IMR-90 (cell line): ENCODE measurements at regions not wholly inside any gene's neighbourhood (a gene's known extent, or its start where the extent isn't known, plus 50 kb on each side); places are given as distances from the start of the nearest gene placed in this dataset.

Source experiments
- ATAC-seq: fragments of 200-7000 bp; cut with Tn5 transposase; 2 replicates; pipeline ENCODE4 v1.9.1; 2020; ENCODE audit warnings: low read depth, mild to moderate bottlenecking, moderate library complexity
- BruUV-seq: library from RNA; stranded (reverse); fragments of 400-500 nt; replicated peaks from 2 replicates; lab custom pipeline; 2021; lab: Mats Ljungman, UMichigan
- CTCF ChIA-PET: fragments of 300-600 bp; formaldehyde crosslinking; extraction: SDS; loops from one replicate; lab custom pipeline; 2021; ENCODE audit warnings: antibody characterized with exemption; lab: Yijun Ruan, JAX
- POLR2A ChIA-PET: fragments of 300-600 bp; sonication (Branson Sonifier 250); formaldehyde crosslinking; loops from one replicate; lab custom pipeline; 2022; ENCODE audit warnings: antibody characterized with exemption; ENCODE audit not compliant: unreplicated experiment; lab: Charles Lee
- DNase-seq: peaks from one replicate; pipeline ENCODE4 v3.0.0; 2013
- H2AFZ ChIP-seq: replicated peaks from 2 replicates; pipeline ENCODE3; 2013; ENCODE audit warnings: low read length, mild to moderate bottlenecking; ENCODE audit not compliant: poor library complexity
- H2AK5ac ChIP-seq: 2 replicates; pipeline ENCODE4 v1.6.1; 2013; ENCODE audit warnings: low read depth, low read length, inconsistent platforms
- H2AK9ac ChIP-seq: replicated peaks from 2 replicates; pipeline ENCODE3; 2013; ENCODE audit warnings: mild to moderate bottlenecking, low read depth, low read length, moderate library complexity; ENCODE audit not compliant: poor library complexity
- H2BK120ac ChIP-seq: 2 replicates; pipeline ENCODE4 v1.6.1; 2013; ENCODE audit warnings: low read depth, low read length, inconsistent platforms
- H2BK15ac ChIP-seq: 3 replicates; pipeline ENCODE4 v1.6.1; 2013; ENCODE audit warnings: low read depth, low read length, inconsistent platforms
- H2BK20ac ChIP-seq: 2 replicates; pipeline ENCODE4 v1.6.1; 2013; ENCODE audit warnings: low read depth, mild to moderate bottlenecking, inconsistent platforms, low read length, moderate library complexity
- H2BK5ac ChIP-seq: 2 replicates; pipeline ENCODE4 v1.6.1; 2013; ENCODE audit warnings: mild to moderate bottlenecking, low read depth, low read length, inconsistent platforms; ENCODE audit not compliant: poor library complexity, severe bottlenecking
- H3K14ac ChIP-seq: replicated peaks from 2 replicates; pipeline ENCODE4 v1.6.1; 2013; ENCODE audit warnings: low read depth, low read length, inconsistent platforms
- H3K18ac ChIP-seq: 2 replicates; pipeline ENCODE4 v1.6.1; 2013; ENCODE audit warnings: low read depth, low read length, control low read depth
- H3K23ac ChIP-seq: 2 replicates; pipeline ENCODE4 v1.6.1; 2013; ENCODE audit warnings: low read depth, low read length, inconsistent platforms
- H3K27ac ChIP-seq: 2 replicates; pipeline ENCODE4 v1.5.1; 2013; ENCODE audit warnings: mild to moderate bottlenecking, control low read depth, low read length; ENCODE audit not compliant: insufficient read depth
- H3K27me3 ChIP-seq: 2 replicates; pipeline ENCODE4 v1.6.1; 2013; ENCODE audit warnings: low read length; ENCODE audit not compliant: control insufficient read depth, insufficient read depth
- H3K36me3 ChIP-seq: 2 replicates; pipeline ENCODE4 v1.6.1; 2013; ENCODE audit warnings: low read length, mixed read lengths; ENCODE audit not compliant: control insufficient read depth, insufficient read depth
- H3K4ac ChIP-seq: 2 replicates; pipeline ENCODE4 v1.6.1; 2013; ENCODE audit warnings: low read depth, low read length, inconsistent platforms
- H3K4me1 ChIP-seq: 2 replicates; pipeline ENCODE4 v1.6.1; 2013; ENCODE audit warnings: low read length, mixed read lengths; ENCODE audit not compliant: control insufficient read depth, insufficient read depth
- H3K4me2 ChIP-seq: 2 replicates; pipeline ENCODE4 v1.6.1; 2013; ENCODE audit warnings: low read depth, mild to moderate bottlenecking, control low read depth, low read length, moderate library complexity
- H3K4me3 ChIP-seq: 2 replicates; pipeline ENCODE4 v1.5.1; 2013; ENCODE audit warnings: low read depth, mild to moderate bottlenecking, control low read depth, low read length, moderate library complexity; ENCODE audit not compliant: insufficient read depth
- H3K56ac ChIP-seq: 2 replicates; pipeline ENCODE4 v1.6.1; 2013; ENCODE audit warnings: low read length, inconsistent platforms; ENCODE audit not compliant: insufficient read depth; ENCODE audit errors: extremely low read depth
- H3K79me1 ChIP-seq, 2 experiments: 2 replicates each; pipeline ENCODE4 v1.6.1; 2013; ENCODE audit warnings: low read length in 2 of 2, inconsistent platforms in 1 of 2, low read depth in 1 of 2
- H3K9ac ChIP-seq: 2 replicates; pipeline ENCODE4 v1.6.1; 2013; ENCODE audit warnings: low read depth, low read length, control low read depth
- H3K9me1 ChIP-seq: 2 replicates; pipeline ENCODE4 v1.6.1; 2013; ENCODE audit warnings: low read length, inconsistent platforms; ENCODE audit not compliant: insufficient read depth
- H3K9me3 ChIP-seq: 2 replicates; pipeline ENCODE4 v1.6.1; 2013; ENCODE audit warnings: low read length; ENCODE audit not compliant: control insufficient read depth, insufficient read depth
- H4K20me1 ChIP-seq: 2 replicates; pipeline ENCODE4 v1.6.1; 2013; ENCODE audit warnings: low read length, inconsistent platforms; ENCODE audit not compliant: insufficient read depth
- H4K5ac ChIP-seq: 2 replicates; pipeline ENCODE4 v1.6.1; 2013; ENCODE audit warnings: mild to moderate bottlenecking, low read depth, low read length, control low read depth
- H4K8ac ChIP-seq, 2 experiments: 2 replicates each; pipeline ENCODE4 v1.6.1; 2013; ENCODE audit warnings: low read depth in 2 of 2, low read length in 2 of 2, control low read depth in 1 of 2, inconsistent platforms in 1 of 2
- H4K91ac ChIP-seq: 2 replicates; pipeline ENCODE4 v1.6.1; 2013; ENCODE audit warnings: low read depth, low read length, inconsistent platforms; ENCODE audit not compliant: insufficient read depth
- BHLHE40 ChIP-seq: fragments of 150-350 bp; IDR thresholded peaks from 2 replicates; pipeline ENCODE4 v1.6.1; 2016; ENCODE audit warnings: mild to moderate bottlenecking, low read depth, low read length
- CEBPB ChIP-seq: IDR thresholded peaks from 2 replicates; pipeline ENCODE4 v1.6.1; 2012; ENCODE audit warnings: low read depth, low read length, improper control_type of control experiment
- CHD1 ChIP-seq: IDR thresholded peaks from 2 replicates; pipeline ENCODE4 v1.6.1; 2012; ENCODE audit warnings: low read depth, low read length, improper control_type of control experiment
- CTCF ChIP-seq: conservative IDR thresholded peaks from 2 replicates; pipeline ENCODE4 v1.5.1; 2012; ENCODE audit warnings: mild to moderate bottlenecking, low read depth, low read length, improper control_type of control experiment
- ELK1 ChIP-seq: fragments of 150-350 bp; IDR thresholded peaks from 2 replicates; pipeline ENCODE4 v1.6.1; 2016; ENCODE audit warnings: low read depth, mild to moderate bottlenecking, low read length, moderate library complexity, borderline replicate concordance
- FOS ChIP-seq: fragments of 150-350 bp; IDR thresholded peaks from 2 replicates; pipeline ENCODE4 v1.6.1; 2016; ENCODE audit warnings: low read depth, low read length
- MAFK ChIP-seq: IDR thresholded peaks from 2 replicates; pipeline ENCODE4 v1.6.1; 2012; ENCODE audit warnings: low read depth, low read length, improper control_type of control experiment
- MAZ ChIP-seq: IDR thresholded peaks from 2 replicates; pipeline ENCODE4 v1.6.1; 2012; ENCODE audit warnings: low read depth, mild to moderate bottlenecking, low read length, improper control_type of control experiment, moderate library complexity, borderline replicate concordance
- MXI1 ChIP-seq: IDR thresholded peaks from 2 replicates; pipeline ENCODE4 v1.6.1; 2012; ENCODE audit warnings: low read depth, mild to moderate bottlenecking, low read length, moderate library complexity, borderline replicate concordance
- NFE2L2 ChIP-seq: fragments of 150-350 bp; IDR thresholded peaks from 2 replicates; pipeline ENCODE4 v1.6.1; 2016; ENCODE audit warnings: low read depth, mild to moderate bottlenecking, low read length
- POLR2A ChIP-seq: IDR thresholded peaks from 2 replicates; pipeline ENCODE4 v1.6.1; 2012; ENCODE audit warnings: mild to moderate bottlenecking, low read depth, low read length
- RAD21 ChIP-seq: IDR thresholded peaks from 2 replicates; pipeline ENCODE4 v1.6.1; 2012; ENCODE audit warnings: low read length, improper control_type of control experiment
- RCOR1 ChIP-seq: IDR thresholded peaks from 2 replicates; pipeline ENCODE4 v1.6.1; 2012; ENCODE audit warnings: mild to moderate bottlenecking, low read length, improper control_type of control experiment; ENCODE audit not compliant: insufficient replicate concordance
- RFX5 ChIP-seq: IDR thresholded peaks from 2 replicates; pipeline ENCODE4 v1.8.0; 2012; ENCODE audit warnings: low read depth, mild to moderate bottlenecking, low read length, moderate library complexity
- SMC3 ChIP-seq: fragments of 150-350 bp; IDR thresholded peaks from 2 replicates; pipeline ENCODE4 v1.6.1; 2016; ENCODE audit warnings: low read depth, mild to moderate bottlenecking, antibody characterized with exemption, low read length, moderate library complexity
- USF2 ChIP-seq: fragments of 150-350 bp; IDR thresholded peaks from 2 replicates; pipeline ENCODE4 v1.6.1; 2017; ENCODE audit warnings: mild to moderate bottlenecking, antibody characterized with exemption, low read length, low read depth
- WGBS, 2 experiments: methylation state at CpG; one replicate each; pipeline versions ENCODE4 v1.1.5 to v1.1.7; 2013; ENCODE audit warnings: missing lambda C conversion rate in 2 of 2; ENCODE audit not compliant: insufficient read length in 1 of 2; ENCODE audit errors: extremely low coverage in 2 of 2; 5-methylcytosine and 5-hydroxymethylcytosine counted together
- dilution Hi-C: fragments of 300-500 bp; cut with HindIII; formaldehyde crosslinking; loops from one replicate; pipeline ENCODE4 v1.14.3; 2018; ENCODE audit warnings: low sequenced_read_pairs; ENCODE audit not compliant: unreplicated experiment
- in situ Hi-C: fragments of 300-500 bp; cut with MboI; formaldehyde crosslinking; loops from 3 replicates; pipeline ENCODE4 v1.14.3; 2019; ENCODE audit warnings: low sequenced_read_pairs, inconsistent platforms, mixed read lengths
- intact Hi-C: fragments of 100-400 bp; cut with micrococcal nuclease; formaldehyde crosslinking; loops from 2 replicates; pipeline ENCODE4 v1.10.0; 2022

- Histone ChIP-seq H4K20me1 (no peaks in the 10 kb centered on the region), H2AK5ac (no peak overlapping the region), H3K27me3 (no peaks in the 10 kb centered on the region), H3K23ac (no peak overlapping the region), H3K36me3 (no peaks in the 10 kb centered on the region), H2BK20ac (no peak overlapping the region), H3K4me2 (no peak overlapping the region), H2BK15ac (no peak overlapping the region), H3K27ac (no peak overlapping the region), H3K4ac (no peak overlapping the region), H3K14ac (no peak overlapping the region), H2AFZ (no peak overlapping the region), H3K4me3 (no peak overlapping the region), H3K18ac (no peak overlapping the region), H3K4me1 (no peaks in the 10 kb centered on the region), H2BK5ac (no peak overlapping the region), H4K5ac (no peak overlapping the region), H4K91ac (no peak overlapping the region), H3K79me1 (no peaks in the 10 kb centered on the region), H2BK120ac (no peak overlapping the region), H3K9ac (no peak overlapping the region), H3K9me3 (no peaks in the 10 kb centered on the region), H4K8ac (no peak overlapping the region), H2AK9ac (no peak overlapping the region), H3K56ac (no peak overlapping the region), H3K9me1 (no peaks in the 10 kb centered on the region)
- no peak for DNase-seq
- in situ Hi-C loops = no loop called here
- no peak for ATAC-seq
- no TSS peak for BruUV-seq
- ChIA-PET POLR2A (no interaction called here), CTCF (no interaction called here)
- TF ChIP-seq MAZ = no peak
- no peak for TF ChIP-seq SMC3
- TF ChIP-seq FOS = no peak
- no peak for TF ChIP-seq MXI1
- TF ChIP-seq CHD1 = no peak
- no peak for TF ChIP-seq RFX5
- TF ChIP-seq NFE2L2 = no peak
- TF ChIP-seq CTCF = no peak
- no peak for TF ChIP-seq ELK1
- no peak for TF ChIP-seq BHLHE40
- TF ChIP-seq RCOR1 = no peak
- no peak for TF ChIP-seq USF2
- no peak for TF ChIP-seq POLR2A
- no peak for TF ChIP-seq RAD21
- TF ChIP-seq MAFK = no peak
- TF ChIP-seq CEBPB = no peak
- no CpG with 5 or more reads among the region's 4 CpGs for WGBS, 2 experiments
- dilution Hi-C loops = no loop called here
- intact Hi-C loops = loop anchor here (5.0 kb wide), 1 partner anchor 201 kb away; no protein-coding TSS in a partner anchor
Observed at GRCh38 chr5:21143686-21144085, 1155.7 kb upstream of the CDH18 start.
